A549 (cell line): ENCODE measurements at regions not wholly inside any gene's neighbourhood (a gene's known extent, or its start where the extent isn't known, plus 50 kb on each side); places are given as distances from the start of the nearest gene placed in this dataset.

Experiments
- EP300 ChIP-seq, 2 experiments: fragments of >200 bp; sonication (Bioruptor Twin); formaldehyde crosslinking; IDR thresholded peaks; 2 replicates in 1 of 2; 3 replicates in 1 of 2; pipeline ENCODE4 v1.6.1; 2016 to 2017
- ESRRA ChIP-seq: fragments of 150-350 bp; IDR thresholded peaks from 2 replicates; pipeline ENCODE4 v1.6.1; 2014; ENCODE audit warnings: mild to moderate bottlenecking, low read length, borderline replicate concordance
- HOXB13 ChIP-seq: fragments of 250-450 bp; sonication (Bioruptor Pico); IDR thresholded peaks from 2 replicates; pipeline ENCODE4 v1.5.0; 2020; ENCODE audit warnings: low read depth, mild to moderate bottlenecking, moderate library complexity
- KDM1A ChIP-seq: fragments of 200-600 bp; sonication (generic); IDR thresholded peaks from 2 replicates; pipeline ENCODE4 v1.6.1; 2016; ENCODE audit warnings: low read depth, mild to moderate bottlenecking
- PBX3 ChIP-seq: IDR thresholded peaks from 2 replicates; pipeline ENCODE4 v1.6.1; 2012
- PHF8 ChIP-seq: fragments of 200-600 bp; sonication (generic); IDR thresholded peaks from 2 replicates; pipeline ENCODE4 v1.6.1; 2016; ENCODE audit warnings: low read depth, mild to moderate bottlenecking, antibody characterized with exemption, moderate library complexity, borderline replicate concordance
- POLR2A ChIP-seq: IDR thresholded peaks from 2 replicates; pipeline ENCODE4 v1.6.1; 2012; ENCODE audit warnings: mild to moderate bottlenecking, low read length
- RCOR1 ChIP-seq: fragments of 150-350 bp; IDR thresholded peaks from 2 replicates; pipeline ENCODE4 v1.6.1; 2014; ENCODE audit warnings: antibody characterized with exemption, low read length, low read depth
- SMC3 ChIP-seq: fragments of >200 bp; sonication (Bioruptor Twin); formaldehyde crosslinking; IDR thresholded peaks from 3 replicates; pipeline ENCODE4 v1.6.1; 2018; ENCODE audit warnings: inconsistent platforms
- TF ChIP-seq, protein P1 (sequence below): fragments of 150-350 bp; IDR thresholded peaks from 2 replicates; pipeline ENCODE4 v1.6.1; 2014; ENCODE audit warnings: low read depth, mild to moderate bottlenecking, low read length
- TF ChIP-seq, protein P2 (sequence below): fragments of 200-600 bp; sonication (generic); IDR thresholded peaks from 2 replicates; pipeline ENCODE4 v1.6.1; 2016; ENCODE audit warnings: antibody characterized with exemption, mild to moderate bottlenecking, moderate library complexity
- TF ChIP-seq, protein P3 (sequence below): fragments of >200 bp; sonication (Bioruptor Twin); formaldehyde crosslinking; IDR thresholded peaks from 3 replicates; pipeline ENCODE4 v1.5.1; 2016

DNA sequence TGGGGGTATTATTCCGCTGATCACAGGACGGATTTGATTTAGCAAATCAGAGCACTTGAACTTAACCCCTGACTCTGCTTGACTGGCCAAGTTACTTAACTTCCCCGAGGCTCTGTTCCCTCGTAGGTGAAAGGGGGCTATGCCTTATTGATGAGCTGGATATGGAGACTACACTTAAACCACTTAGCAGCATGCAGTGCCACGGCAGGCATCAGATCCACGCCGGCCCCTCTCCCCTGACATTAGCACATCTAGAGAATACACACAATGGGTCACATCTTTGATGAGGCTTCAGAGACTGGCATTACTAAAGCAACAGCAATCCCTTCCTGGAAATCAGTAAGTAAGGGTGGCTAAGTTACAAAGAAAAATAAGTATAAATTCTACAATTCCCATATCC, 71.0 kb downstream of the ABCC12 start:
- TF ChIP-seq RCOR1: no peak
- no peak for TF ChIP-seq PHF8
- no peak for TF ChIP-seq KDM1A
- no peak for TF ChIP-seq SMC3
- TF ChIP-seq, protein P1, sequence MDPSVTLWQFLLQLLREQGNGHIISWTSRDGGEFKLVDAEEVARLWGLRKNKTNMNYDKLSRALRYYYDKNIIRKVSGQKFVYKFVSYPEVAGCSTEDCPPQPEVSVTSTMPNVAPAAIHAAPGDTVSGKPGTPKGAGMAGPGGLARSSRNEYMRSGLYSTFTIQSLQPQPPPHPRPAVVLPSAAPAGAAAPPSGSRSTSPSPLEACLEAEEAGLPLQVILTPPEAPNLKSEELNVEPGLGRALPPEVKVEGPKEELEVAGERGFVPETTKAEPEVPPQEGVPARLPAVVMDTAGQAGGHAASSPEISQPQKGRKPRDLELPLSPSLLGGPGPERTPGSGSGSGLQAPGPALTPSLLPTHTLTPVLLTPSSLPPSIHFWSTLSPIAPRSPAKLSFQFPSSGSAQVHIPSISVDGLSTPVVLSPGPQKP: no peak
- TF ChIP-seq, protein P2, sequence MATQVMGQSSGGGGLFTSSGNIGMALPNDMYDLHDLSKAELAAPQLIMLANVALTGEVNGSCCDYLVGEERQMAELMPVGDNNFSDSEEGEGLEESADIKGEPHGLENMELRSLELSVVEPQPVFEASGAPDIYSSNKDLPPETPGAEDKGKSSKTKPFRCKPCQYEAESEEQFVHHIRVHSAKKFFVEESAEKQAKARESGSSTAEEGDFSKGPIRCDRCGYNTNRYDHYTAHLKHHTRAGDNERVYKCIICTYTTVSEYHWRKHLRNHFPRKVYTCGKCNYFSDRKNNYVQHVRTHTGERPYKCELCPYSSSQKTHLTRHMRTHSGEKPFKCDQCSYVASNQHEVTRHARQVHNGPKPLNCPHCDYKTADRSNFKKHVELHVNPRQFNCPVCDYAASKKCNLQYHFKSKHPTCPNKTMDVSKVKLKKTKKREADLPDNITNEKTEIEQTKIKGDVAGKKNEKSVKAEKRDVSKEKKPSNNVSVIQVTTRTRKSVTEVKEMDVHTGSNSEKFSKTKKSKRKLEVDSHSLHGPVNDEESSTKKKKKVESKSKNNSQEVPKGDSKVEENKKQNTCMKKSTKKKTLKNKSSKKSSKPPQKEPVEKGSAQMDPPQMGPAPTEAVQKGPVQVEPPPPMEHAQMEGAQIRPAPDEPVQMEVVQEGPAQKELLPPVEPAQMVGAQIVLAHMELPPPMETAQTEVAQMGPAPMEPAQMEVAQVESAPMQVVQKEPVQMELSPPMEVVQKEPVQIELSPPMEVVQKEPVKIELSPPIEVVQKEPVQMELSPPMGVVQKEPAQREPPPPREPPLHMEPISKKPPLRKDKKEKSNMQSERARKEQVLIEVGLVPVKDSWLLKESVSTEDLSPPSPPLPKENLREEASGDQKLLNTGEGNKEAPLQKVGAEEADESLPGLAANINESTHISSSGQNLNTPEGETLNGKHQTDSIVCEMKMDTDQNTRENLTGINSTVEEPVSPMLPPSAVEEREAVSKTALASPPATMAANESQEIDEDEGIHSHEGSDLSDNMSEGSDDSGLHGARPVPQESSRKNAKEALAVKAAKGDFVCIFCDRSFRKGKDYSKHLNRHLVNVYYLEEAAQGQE: no peak
- no peak for TF ChIP-seq ESRRA
- no peak for TF ChIP-seq PBX3
- TF ChIP-seq EP300 (IDR thresholded peaks at IDR 0.05): no peak
- TF ChIP-seq, protein P3, sequence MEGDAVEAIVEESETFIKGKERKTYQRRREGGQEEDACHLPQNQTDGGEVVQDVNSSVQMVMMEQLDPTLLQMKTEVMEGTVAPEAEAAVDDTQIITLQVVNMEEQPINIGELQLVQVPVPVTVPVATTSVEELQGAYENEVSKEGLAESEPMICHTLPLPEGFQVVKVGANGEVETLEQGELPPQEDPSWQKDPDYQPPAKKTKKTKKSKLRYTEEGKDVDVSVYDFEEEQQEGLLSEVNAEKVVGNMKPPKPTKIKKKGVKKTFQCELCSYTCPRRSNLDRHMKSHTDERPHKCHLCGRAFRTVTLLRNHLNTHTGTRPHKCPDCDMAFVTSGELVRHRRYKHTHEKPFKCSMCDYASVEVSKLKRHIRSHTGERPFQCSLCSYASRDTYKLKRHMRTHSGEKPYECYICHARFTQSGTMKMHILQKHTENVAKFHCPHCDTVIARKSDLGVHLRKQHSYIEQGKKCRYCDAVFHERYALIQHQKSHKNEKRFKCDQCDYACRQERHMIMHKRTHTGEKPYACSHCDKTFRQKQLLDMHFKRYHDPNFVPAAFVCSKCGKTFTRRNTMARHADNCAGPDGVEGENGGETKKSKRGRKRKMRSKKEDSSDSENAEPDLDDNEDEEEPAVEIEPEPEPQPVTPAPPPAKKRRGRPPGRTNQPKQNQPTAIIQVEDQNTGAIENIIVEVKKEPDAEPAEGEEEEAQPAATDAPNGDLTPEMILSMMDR: no peak
- no peak for TF ChIP-seq POLR2A
- TF ChIP-seq HOXB13 (CRISPR knock-in tag): no peak
